A549 (cell line): ENCODE measurements at regions not wholly inside any gene's neighbourhood (a gene's known extent, or its start where the extent isn't known, plus 50 kb on each side); places are given as distances from the start of the nearest gene placed in this dataset.

ENCODE experiments used
- BHLHE40 ChIP-seq: IDR thresholded peaks from 2 replicates; pipeline ENCODE4 v1.6.1; 2012; ENCODE audit warnings: low read depth, low read length, inconsistent platforms
- CEBPB ChIP-seq, 2 experiments: fragments of >200 bp in 1 of 2; sonication (Bioruptor Twin) in 1 of 2; formaldehyde crosslinking in 1 of 2; IDR thresholded peaks; 2 replicates each; pipeline ENCODE4 v1.6.1; 2012 to 2016
- PHF8 ChIP-seq: fragments of 200-600 bp; sonication (generic); IDR thresholded peaks from 2 replicates; pipeline ENCODE4 v1.6.1; 2016; ENCODE audit warnings: low read depth, mild to moderate bottlenecking, antibody characterized with exemption, moderate library complexity, borderline replicate concordance
- REST ChIP-seq: fragments of 200-600 bp; sonication (generic); IDR thresholded peaks from 2 replicates; pipeline ENCODE4 v1.6.1; 2016; ENCODE audit warnings: antibody characterized with exemption, mild to moderate bottlenecking, moderate library complexity
- TF ChIP-seq, protein P1 (sequence below): fragments of >200 bp; sonication (Bioruptor Twin); formaldehyde crosslinking; IDR thresholded peaks from 3 replicates; pipeline ENCODE4 v1.5.1; 2016

- no peak for TF ChIP-seq CEBPB (IDR thresholded peaks at IDR 0.05)
- TF ChIP-seq, protein P1, sequence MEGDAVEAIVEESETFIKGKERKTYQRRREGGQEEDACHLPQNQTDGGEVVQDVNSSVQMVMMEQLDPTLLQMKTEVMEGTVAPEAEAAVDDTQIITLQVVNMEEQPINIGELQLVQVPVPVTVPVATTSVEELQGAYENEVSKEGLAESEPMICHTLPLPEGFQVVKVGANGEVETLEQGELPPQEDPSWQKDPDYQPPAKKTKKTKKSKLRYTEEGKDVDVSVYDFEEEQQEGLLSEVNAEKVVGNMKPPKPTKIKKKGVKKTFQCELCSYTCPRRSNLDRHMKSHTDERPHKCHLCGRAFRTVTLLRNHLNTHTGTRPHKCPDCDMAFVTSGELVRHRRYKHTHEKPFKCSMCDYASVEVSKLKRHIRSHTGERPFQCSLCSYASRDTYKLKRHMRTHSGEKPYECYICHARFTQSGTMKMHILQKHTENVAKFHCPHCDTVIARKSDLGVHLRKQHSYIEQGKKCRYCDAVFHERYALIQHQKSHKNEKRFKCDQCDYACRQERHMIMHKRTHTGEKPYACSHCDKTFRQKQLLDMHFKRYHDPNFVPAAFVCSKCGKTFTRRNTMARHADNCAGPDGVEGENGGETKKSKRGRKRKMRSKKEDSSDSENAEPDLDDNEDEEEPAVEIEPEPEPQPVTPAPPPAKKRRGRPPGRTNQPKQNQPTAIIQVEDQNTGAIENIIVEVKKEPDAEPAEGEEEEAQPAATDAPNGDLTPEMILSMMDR: no peak
- no peak for TF ChIP-seq REST
- no peak for TF ChIP-seq PHF8
- no peak for TF ChIP-seq BHLHE40
Measured at GRCh38 chr4:63233671-63234070, 1175.6 kb downstream of the TECRL start.
